ENCODE measurements at regions not wholly inside any gene's neighbourhood (a gene's known extent, or its start where the extent isn't known, plus 50 kb on each side); places are given as distances from the start of the nearest gene placed in this dataset.

DNA sequence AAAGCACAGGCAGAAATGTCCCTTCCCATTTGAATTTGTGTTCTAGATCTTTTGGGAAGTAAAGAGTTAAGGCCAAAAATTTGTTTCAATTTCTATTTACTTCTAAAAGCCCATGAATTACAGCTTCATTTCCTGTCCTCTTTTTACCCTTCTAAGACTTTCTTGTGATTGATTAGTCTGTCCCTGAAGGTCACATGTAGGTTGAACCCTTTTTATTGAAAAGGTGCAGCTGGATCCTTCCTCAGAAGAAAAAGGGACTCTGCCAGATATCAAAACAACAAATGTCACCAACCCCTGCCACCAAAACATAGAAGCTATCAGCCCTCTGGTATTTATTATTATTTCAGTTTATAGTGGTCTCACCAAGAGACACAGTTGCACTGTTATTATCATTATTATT lies 424.9 kb upstream of the DPP6 start:
- TF ChIP-seq, protein P1, sequence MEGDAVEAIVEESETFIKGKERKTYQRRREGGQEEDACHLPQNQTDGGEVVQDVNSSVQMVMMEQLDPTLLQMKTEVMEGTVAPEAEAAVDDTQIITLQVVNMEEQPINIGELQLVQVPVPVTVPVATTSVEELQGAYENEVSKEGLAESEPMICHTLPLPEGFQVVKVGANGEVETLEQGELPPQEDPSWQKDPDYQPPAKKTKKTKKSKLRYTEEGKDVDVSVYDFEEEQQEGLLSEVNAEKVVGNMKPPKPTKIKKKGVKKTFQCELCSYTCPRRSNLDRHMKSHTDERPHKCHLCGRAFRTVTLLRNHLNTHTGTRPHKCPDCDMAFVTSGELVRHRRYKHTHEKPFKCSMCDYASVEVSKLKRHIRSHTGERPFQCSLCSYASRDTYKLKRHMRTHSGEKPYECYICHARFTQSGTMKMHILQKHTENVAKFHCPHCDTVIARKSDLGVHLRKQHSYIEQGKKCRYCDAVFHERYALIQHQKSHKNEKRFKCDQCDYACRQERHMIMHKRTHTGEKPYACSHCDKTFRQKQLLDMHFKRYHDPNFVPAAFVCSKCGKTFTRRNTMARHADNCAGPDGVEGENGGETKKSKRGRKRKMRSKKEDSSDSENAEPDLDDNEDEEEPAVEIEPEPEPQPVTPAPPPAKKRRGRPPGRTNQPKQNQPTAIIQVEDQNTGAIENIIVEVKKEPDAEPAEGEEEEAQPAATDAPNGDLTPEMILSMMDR (conservative IDR thresholded peaks at IDR 0.05; ENCODE audit: low read length): no peak
- TF ChIP-seq EZH2phosphoT487 (IDR thresholded peaks at IDR 0.05; ENCODE audit: borderline replicate concordance, low read depth, low read length): no peak
